Heart left ventricle (tissue), 13 donors: ENCODE measurements at regions not wholly inside any gene's neighbourhood (a gene's known extent, or its start where the extent isn't known, plus 50 kb on each side); places are given as distances from the start of the nearest gene placed in this dataset.

Experiments used
- CTCF ChIP-seq, 12 donors: fragments of 200-600 bp; sonication (generic) in 4 of 12; IDR thresholded peaks; one replicate each; pipeline versions ENCODE4 v1.5.0 to v1.8.0; 2018 to 2022; ENCODE audit warnings: antibody characterized with exemption in 12 of 12, mild to moderate bottlenecking in 5 of 12
- POLR2A ChIP-seq, 2 donors: fragments of 450-650 bp; IDR thresholded peaks; one replicate each; pipeline ENCODE4 v1.6.1; 2017; ENCODE audit warnings: antibody characterized with exemption in 2 of 2, mild to moderate bottlenecking in 2 of 2, moderate library complexity in 2 of 2
- donor health status: ischemic (EF 13 %, LVEDD 7.1; RV severe dilation, severe dysfunction).
- donor health status: DM: no; HTN: yes; CAD: no.
- donor health status: DM: no; HTN: no; CAD: no.
- donor health status: ischemic (EF 25% LVEDD 6.9; RV normal size, moderate dysfunction).
- donor health status: ischemic (EF 25% LVEDD 5.7; RV mildly dilated, moderate dysfunction).
- donor health status: ischemic (EF 35%, LVEDD 5.7; RV mildly dilated, moderate dysfunction).
- donor health status: nonischemic (EF 11% LVEDD 7.7; RV severe dilation, severe dysfunction).
- donor health status: DM: yes; HTN: yes; CAD: no.
- donor health status: PGD.
- donor health status: ischemic (EF 29% LVEDD 5.4; RV normal size, mild dysfunction).
- donor health status: nonischemic (EF 23%, LVEDD 6.1; RV moderate dilation, normal function).

GRCh38 chr18:75757951-75758350 lies 330.4 kb upstream of the SMIM21 start:
- no peak for TF ChIP-seq POLR2A (IDR thresholded peaks at IDR 0.05)
- TF ChIP-seq CTCF (IDR thresholded peaks at IDR 0.05): no peak
